ENCODE measurements at regions not wholly inside any gene's neighbourhood (a gene's known extent, or its start where the extent isn't known, plus 50 kb on each side); places are given as distances from the start of the nearest gene placed in this dataset.

DNA sequence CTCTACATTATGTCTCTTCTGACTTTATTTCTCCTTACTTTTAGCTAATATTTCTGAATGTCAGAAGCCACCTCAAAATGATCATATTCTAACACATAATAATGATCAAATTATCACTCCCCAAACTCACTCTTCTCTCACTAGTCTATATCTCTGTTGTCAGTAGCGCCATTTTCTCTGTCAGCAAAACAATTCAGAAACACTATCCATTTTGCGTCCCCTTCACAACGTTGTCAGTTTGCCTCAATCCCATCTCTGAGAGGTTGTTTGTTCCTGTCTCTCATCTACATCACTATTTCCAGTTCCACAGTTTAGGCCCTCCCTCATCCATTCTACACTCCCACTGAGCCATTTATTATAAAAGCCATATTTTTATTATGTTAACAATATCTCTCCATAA lies 1376.3 kb upstream of the ACVR2A start:
- Histone ChIP-seq H3K9ac (ENCODE audit: low read length) (no peak overlapping the region), H3K4me3 (ENCODE audit: low read length) (no peak overlapping the region), H3K27me3 (ENCODE audit: control insufficient read depth, insufficient read depth, low read length) (no peaks in the 10 kb centered on the region), H3K36me3 (ENCODE audit: control insufficient read depth, insufficient read depth, low read length) (no peaks in the 10 kb centered on the region), H3K27ac (ENCODE audit: low read depth, low read length) (no peak overlapping the region), H3K4me1 (ENCODE audit: control insufficient read depth, insufficient read depth, low read length) (no peaks in the 10 kb centered on the region)

DNA sequence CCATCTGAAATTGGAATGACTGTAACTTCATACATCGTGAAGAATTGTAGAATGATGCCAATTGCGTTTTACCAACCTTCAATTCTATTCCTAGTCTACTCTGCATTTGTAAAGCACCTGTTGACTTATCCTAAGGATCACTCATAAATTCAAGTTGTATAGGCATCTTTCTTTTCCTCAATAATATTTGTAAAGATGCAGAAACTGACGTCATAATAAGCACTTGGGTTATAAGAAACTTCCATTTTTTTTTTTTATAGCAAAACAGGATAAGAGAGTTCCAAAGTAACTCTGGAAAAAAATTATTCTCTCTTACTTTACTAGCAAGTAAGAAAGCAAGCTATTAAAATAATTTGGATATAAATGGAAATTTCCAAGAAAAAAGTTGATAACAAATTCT lies 1377.4 kb upstream of the ACVR2A start:
- no peaks in the 10 kb centered on the region for H3K36me3 ChIP-seq (ENCODE audit: control insufficient read depth, insufficient read depth, low read length)
- no peak overlapping the region for H3K27ac ChIP-seq (ENCODE audit: low read depth, low read length)
- no peaks in the 10 kb centered on the region for H3K4me1 ChIP-seq (ENCODE audit: control insufficient read depth, insufficient read depth, low read length)
- H3K27me3 ChIP-seq (ENCODE audit: control insufficient read depth, insufficient read depth, low read length) = no peaks in the 10 kb centered on the region
- H3K4me3 ChIP-seq (ENCODE audit: low read length) = no peak overlapping the region
- no peak overlapping the region for H3K9ac ChIP-seq (ENCODE audit: low read length)

DNA sequence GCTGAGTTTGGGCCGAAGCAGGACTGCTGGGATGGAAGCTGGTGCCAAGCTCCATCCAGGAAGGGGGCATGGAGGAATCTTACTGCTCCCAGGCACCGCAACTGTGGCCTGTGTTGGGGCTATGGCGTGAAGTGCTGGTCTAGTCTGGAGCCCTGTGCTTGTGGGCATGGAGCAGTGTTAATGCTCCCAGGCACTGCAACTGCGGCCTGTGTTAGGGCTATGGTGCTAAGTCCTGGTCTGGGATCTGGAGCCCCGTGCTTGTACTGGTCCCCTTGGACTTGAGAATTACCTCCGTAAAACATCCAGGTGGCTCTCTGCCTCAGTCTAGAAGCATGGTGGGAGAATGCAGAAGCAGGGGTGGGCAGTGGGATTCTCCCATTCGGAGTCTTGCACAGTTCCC lies 1379.4 kb upstream of the ACVR2A start:
- Histone ChIP-seq H3K27me3 (ENCODE audit: control insufficient read depth, insufficient read depth, low read length) (no peaks in the 10 kb centered on the region), H3K27ac (ENCODE audit: low read depth, low read length) (no peak overlapping the region), H3K4me3 (ENCODE audit: low read length) (no peak overlapping the region), H3K9ac (ENCODE audit: low read length) (no peak overlapping the region), H3K4me1 (ENCODE audit: control insufficient read depth, insufficient read depth, low read length) (no peaks in the 10 kb centered on the region), H3K36me3 (ENCODE audit: control insufficient read depth, insufficient read depth, low read length) (no peaks in the 10 kb centered on the region)

DNA sequence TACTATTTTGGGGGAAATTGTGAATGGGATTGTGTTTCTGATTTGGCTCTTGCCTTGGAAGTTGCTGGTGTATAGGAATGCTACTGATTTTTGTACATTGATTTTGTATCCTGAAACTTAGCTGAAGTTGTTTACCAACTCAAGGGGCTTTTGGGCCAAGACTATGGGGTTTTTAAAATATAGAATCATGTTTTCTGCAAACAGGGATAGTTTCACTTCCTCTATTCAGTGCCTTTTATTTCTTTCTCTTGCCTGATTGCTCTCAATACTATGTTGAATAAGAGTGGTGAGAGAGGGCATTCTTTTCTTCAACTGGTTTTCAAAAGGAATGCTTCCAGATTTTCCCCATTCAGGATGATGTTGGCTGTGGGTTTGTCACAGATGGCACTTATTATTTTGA lies 1383.8 kb upstream of the ACVR2A start:
- Histone ChIP-seq H3K27me3 (ENCODE audit: control insufficient read depth, insufficient read depth, low read length) (no peaks in the 10 kb centered on the region), H3K4me1 (ENCODE audit: control insufficient read depth, insufficient read depth, low read length) (no peaks in the 10 kb centered on the region), H3K9ac (ENCODE audit: low read length) (no peak overlapping the region), H3K36me3 (ENCODE audit: control insufficient read depth, insufficient read depth, low read length) (no peaks in the 10 kb centered on the region), H3K4me3 (ENCODE audit: low read length) (no peak overlapping the region), H3K27ac (ENCODE audit: low read depth, low read length) (no peak overlapping the region)

DNA sequence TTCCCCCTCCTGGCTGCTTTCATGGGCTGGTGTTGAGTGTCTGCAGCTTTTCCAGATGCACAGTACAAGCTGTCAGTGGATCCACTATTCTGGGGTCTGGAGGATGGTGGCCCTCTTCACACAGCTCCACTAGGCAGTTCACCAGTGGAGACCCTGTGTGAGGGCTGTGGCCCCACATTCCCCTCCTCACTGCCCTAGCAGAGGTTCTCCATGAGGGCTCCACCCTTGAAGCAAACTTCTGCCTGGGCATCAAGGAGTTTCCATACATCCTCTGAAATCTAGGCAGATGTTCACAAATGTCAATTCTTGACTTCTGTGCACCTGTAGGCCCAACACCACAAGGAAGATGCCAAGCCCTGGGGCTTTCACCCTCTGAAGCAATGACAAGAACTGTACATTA lies 1386.2 kb upstream of the ACVR2A start:
- no peaks in the 10 kb centered on the region for H3K27me3 ChIP-seq (ENCODE audit: control insufficient read depth, insufficient read depth, low read length)
- H3K4me1 ChIP-seq (ENCODE audit: control insufficient read depth, insufficient read depth, low read length) = no peaks in the 10 kb centered on the region
- no peak overlapping the region for H3K27ac ChIP-seq (ENCODE audit: low read depth, low read length)
- H3K4me3 ChIP-seq (ENCODE audit: low read length) = no peak overlapping the region
- no peaks in the 10 kb centered on the region for H3K36me3 ChIP-seq (ENCODE audit: control insufficient read depth, insufficient read depth, low read length)
- no peak overlapping the region for H3K9ac ChIP-seq (ENCODE audit: low read length)

DNA sequence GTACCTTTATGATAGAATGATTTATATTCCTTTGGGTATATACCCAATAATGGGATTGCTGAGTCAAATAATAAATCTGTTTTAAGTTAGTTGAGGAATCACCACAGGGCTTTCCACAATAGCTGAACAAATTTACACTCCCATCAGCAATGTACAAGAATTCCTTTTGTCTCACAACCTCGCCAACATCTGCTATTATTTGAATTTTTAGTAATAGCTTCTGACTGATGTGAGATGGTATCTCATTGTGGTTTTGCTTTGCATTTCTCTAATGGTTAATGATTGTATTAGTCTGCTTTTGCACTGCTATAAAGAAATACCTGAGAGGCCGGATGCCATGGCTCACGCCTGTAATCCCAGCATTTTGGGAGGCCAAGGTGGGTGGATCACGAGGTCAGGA lies 1387.6 kb upstream of the ACVR2A start:
- H3K9ac ChIP-seq (ENCODE audit: low read length) = no peak overlapping the region
- no peaks in the 10 kb centered on the region for H3K27me3 ChIP-seq (ENCODE audit: control insufficient read depth, insufficient read depth, low read length)
- no peak overlapping the region for H3K27ac ChIP-seq (ENCODE audit: low read depth, low read length)
- no peak overlapping the region for H3K4me3 ChIP-seq (ENCODE audit: low read length)
- H3K36me3 ChIP-seq (ENCODE audit: control insufficient read depth, insufficient read depth, low read length) = no peaks in the 10 kb centered on the region
- no peaks in the 10 kb centered on the region for H3K4me1 ChIP-seq (ENCODE audit: control insufficient read depth, insufficient read depth, low read length)

DNA sequence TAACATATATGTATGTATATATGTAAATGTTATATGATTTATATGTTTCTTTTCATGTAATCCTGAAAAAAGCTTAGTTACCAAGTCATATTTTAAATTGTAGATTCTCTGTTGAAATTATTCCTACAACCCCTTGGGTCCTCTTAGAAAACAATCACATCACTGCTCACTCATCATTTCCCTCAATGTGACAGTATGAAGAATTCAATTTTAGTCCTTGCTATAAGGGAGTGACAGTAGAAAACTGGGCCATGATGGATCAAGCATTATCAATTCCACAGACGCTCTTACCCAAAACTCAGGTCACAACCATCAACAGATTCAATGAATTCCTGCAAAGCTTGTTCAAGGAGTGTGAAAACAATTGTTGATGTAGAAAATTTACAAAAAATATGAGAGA lies 1389.5 kb upstream of the ACVR2A start:
- H3K9ac ChIP-seq (ENCODE audit: low read length) = no peak overlapping the region
- H3K27me3 ChIP-seq (ENCODE audit: control insufficient read depth, insufficient read depth, low read length) = no peaks in the 10 kb centered on the region
- H3K4me1 ChIP-seq (ENCODE audit: control insufficient read depth, insufficient read depth, low read length) = no peaks in the 10 kb centered on the region
- no peak overlapping the region for H3K27ac ChIP-seq (ENCODE audit: low read depth, low read length)
- H3K36me3 ChIP-seq (ENCODE audit: control insufficient read depth, insufficient read depth, low read length) = no peaks in the 10 kb centered on the region
- H3K4me3 ChIP-seq (ENCODE audit: low read length) = no peak overlapping the region

DNA sequence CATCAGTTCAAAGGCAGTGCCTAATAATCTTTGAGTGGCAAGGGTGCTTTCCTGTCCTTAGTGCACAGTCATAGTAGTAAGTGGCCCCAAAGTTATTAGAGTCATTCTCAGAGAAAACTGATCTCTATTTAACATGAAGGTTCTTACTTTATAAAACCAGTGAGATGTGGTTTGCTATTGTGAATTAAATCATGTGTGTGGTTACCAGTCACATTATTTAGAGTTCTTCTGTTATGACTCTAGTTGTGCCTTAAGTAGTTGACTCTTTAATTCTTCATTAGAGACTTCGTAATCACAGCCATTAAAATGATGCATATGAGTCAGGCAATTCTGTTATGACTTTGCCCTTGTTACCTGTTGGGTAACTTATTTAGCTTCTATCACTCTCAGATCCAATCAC lies 1392.9 kb upstream of the ACVR2A start:
- H3K4me3 ChIP-seq (ENCODE audit: low read length) = no peak overlapping the region
- H3K4me1 ChIP-seq (ENCODE audit: control insufficient read depth, insufficient read depth, low read length) = no peaks in the 10 kb centered on the region
- no peaks in the 10 kb centered on the region for H3K36me3 ChIP-seq (ENCODE audit: control insufficient read depth, insufficient read depth, low read length)
- no peaks in the 10 kb centered on the region for H3K27me3 ChIP-seq (ENCODE audit: control insufficient read depth, insufficient read depth, low read length)
- H3K9ac ChIP-seq (ENCODE audit: low read length) = no peak overlapping the region
- no peak overlapping the region for H3K27ac ChIP-seq (ENCODE audit: low read depth, low read length)

DNA sequence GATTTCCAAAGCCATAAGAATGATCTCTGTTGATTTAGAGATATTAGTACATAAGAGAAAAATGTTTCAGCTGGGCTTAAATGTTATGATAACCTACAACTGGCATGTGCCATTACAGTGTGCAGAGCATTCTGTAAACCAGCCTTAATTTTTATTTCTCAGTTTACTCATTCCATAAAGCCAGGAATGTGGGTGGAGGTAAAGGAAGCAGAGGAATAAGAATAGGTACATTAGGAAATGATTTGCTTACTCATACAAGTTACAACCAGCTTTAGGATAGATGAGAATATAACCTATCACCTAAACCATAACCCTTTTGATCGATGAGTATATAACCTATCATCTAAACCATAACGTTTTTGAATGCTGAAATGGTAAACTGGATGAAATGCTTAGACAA lies 1394.7 kb upstream of the ACVR2A start:
- no peaks in the 10 kb centered on the region for H3K36me3 ChIP-seq (ENCODE audit: control insufficient read depth, insufficient read depth, low read length)

DNA sequence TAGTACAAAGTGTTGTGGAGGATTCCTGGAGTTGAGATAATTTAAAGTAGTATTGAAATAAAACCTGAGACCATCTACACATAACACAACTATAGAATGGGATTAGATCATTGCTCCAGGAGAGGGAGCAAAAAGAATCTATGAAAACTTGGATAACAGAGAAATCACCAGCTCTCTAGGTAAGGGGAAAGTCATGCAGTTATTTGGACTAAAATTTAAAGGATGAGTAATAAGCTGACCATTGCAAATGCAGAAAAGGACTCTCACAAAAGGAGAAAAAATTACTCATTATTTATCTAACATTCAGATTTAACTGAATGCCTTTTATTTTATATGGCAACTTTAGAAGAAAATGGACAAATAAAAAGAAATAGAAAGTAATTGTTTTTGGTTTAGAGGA lies 1399.8 kb upstream of the ACVR2A start:
- no peaks in the 10 kb centered on the region for H3K4me1 ChIP-seq (ENCODE audit: control insufficient read depth, insufficient read depth, low read length)
- no peaks in the 10 kb centered on the region for H3K36me3 ChIP-seq (ENCODE audit: control insufficient read depth, insufficient read depth, low read length)
- no peak overlapping the region for H3K9ac ChIP-seq (ENCODE audit: low read length)
- H3K27me3 ChIP-seq (ENCODE audit: control insufficient read depth, insufficient read depth, low read length) = no peaks in the 10 kb centered on the region
- H3K27ac ChIP-seq (ENCODE audit: low read depth, low read length) = no peak overlapping the region
- H3K4me3 ChIP-seq (ENCODE audit: low read length) = no peak overlapping the region

More for the DNA sequence above, 1394.7 kb upstream of the ACVR2A start:
- Histone ChIP-seq H3K9ac (ENCODE audit: low read length) (no peak overlapping the region), H3K4me3 (ENCODE audit: low read length) (no peak overlapping the region), H3K4me1 (ENCODE audit: control insufficient read depth, insufficient read depth, low read length) (no peaks in the 10 kb centered on the region), H3K27me3 (ENCODE audit: control insufficient read depth, insufficient read depth, low read length) (no peaks in the 10 kb centered on the region), H3K27ac (ENCODE audit: low read depth, low read length) (no peak overlapping the region)

DNA sequence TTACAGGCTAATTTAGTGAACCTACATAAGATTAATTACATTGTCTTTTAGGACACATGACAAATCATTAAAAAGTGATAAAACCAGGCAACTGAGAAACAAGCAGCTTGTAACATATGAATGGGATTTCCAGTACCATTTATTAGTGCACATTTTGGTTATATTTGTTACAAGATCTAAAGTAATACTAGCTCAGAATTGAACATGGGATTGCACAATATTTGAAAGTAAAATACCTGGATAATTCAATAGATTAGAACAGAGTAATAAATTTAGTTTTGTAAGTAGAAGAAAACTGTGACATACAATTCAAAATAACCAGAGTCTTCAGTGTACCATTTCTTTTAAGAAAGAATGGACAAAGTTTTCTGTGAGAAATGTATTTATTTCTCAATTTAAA lies 1400.7 kb upstream of the ACVR2A start:
- H3K4me1 ChIP-seq (ENCODE audit: control insufficient read depth, insufficient read depth, low read length) = no peaks in the 10 kb centered on the region
- no peak overlapping the region for H3K4me3 ChIP-seq (ENCODE audit: low read length)
- no peak overlapping the region for H3K27ac ChIP-seq (ENCODE audit: low read depth, low read length)
- no peaks in the 10 kb centered on the region for H3K27me3 ChIP-seq (ENCODE audit: control insufficient read depth, insufficient read depth, low read length)
- no peaks in the 10 kb centered on the region for H3K36me3 ChIP-seq (ENCODE audit: control insufficient read depth, insufficient read depth, low read length)
- no peak overlapping the region for H3K9ac ChIP-seq (ENCODE audit: low read length)

DNA sequence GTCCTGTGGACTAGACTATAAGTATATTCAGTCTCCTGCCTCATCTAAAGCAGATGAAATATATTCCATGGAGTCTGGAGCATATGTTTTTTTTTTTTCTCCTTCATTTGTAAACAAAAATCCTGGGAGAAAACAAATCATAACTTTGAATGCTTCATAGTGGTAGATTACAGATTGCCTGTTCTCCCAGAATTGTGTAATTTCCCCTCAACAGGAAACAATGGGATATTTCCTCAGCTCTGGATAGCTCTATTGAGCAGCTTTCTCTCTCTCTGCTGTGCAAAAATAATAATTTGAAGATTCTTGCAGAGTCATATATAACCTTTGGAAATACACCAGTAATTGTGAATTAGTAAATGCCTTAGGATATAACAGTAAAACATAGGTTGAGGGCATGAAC lies 1406.6 kb upstream of the ACVR2A start:
- no peaks in the 10 kb centered on the region for H3K4me1 ChIP-seq (ENCODE audit: control insufficient read depth, insufficient read depth, low read length)
- H3K4me3 ChIP-seq (ENCODE audit: low read length) = no peak overlapping the region

DNA sequence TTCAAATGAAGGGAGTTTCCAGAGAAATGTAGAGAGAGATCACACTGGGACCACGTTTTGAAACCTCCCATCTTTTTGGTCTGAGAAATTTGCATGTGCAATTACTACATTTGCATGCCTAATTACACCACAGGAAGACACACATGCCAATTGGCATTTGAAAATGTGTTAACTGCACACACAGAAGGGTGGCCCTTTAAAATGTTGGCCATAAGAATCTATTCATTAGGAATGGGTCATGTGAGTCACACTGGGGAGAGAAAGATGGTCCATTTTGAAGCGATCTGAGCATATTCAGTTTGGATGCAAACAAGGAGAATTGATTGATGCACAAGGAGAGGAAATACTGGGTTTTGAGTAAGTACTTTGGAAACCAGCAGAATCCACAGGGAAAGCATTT lies 1407.1 kb upstream of the ACVR2A start:
- H3K4me1 ChIP-seq (ENCODE audit: control insufficient read depth, insufficient read depth, low read length) = no peaks in the 10 kb centered on the region
- H3K27ac ChIP-seq (ENCODE audit: low read depth, low read length) = no peak overlapping the region
- H3K4me3 ChIP-seq (ENCODE audit: low read length) = no peak overlapping the region
- no peaks in the 10 kb centered on the region for H3K27me3 ChIP-seq (ENCODE audit: control insufficient read depth, insufficient read depth, low read length)
- no peaks in the 10 kb centered on the region for H3K36me3 ChIP-seq (ENCODE audit: control insufficient read depth, insufficient read depth, low read length)
- no peak overlapping the region for H3K9ac ChIP-seq (ENCODE audit: low read length)

More for the DNA sequence above, 1406.6 kb upstream of the ACVR2A start:
- no peaks in the 10 kb centered on the region for H3K27me3 ChIP-seq (ENCODE audit: control insufficient read depth, insufficient read depth, low read length)
- no peak overlapping the region for H3K27ac ChIP-seq (ENCODE audit: low read depth, low read length)
- H3K9ac ChIP-seq (ENCODE audit: low read length) = no peak overlapping the region
- H3K36me3 ChIP-seq (ENCODE audit: control insufficient read depth, insufficient read depth, low read length) = no peaks in the 10 kb centered on the region

Measured in rectal smooth muscle tissue (tissue), 1 donor.